Activated CD8-positive, alpha-beta T cell treated with anti-CD3 and anti-CD28 coated beads for 36 hours (primary cell): ENCODE measurements at regions not wholly inside any gene's neighbourhood (a gene's known extent, or its start where the extent isn't known, plus 50 kb on each side); places are given as distances from the start of the nearest gene placed in this dataset.

Source experiments
- ATAC-seq: fragments of 200-7000 bp; cut with Tn5 transposase; one replicate; pipeline ENCODE4 v1.10.0; 2021; ENCODE audit warnings: mild to moderate bottlenecking, moderate library complexity
- CTCF ChIA-PET: fragments of 350-600 bp; sonication (Branson Sonifier 250); formaldehyde crosslinking; loops from one replicate; lab custom pipeline; 2021; ENCODE audit warnings: antibody characterized with exemption; lab: Charles Lee
- POLR2A ChIA-PET: fragments of 350-600 bp; sonication (Branson Sonifier 250); formaldehyde crosslinking; loops from one replicate; lab custom pipeline; 2021; ENCODE audit warnings: antibody characterized with exemption; lab: Charles Lee
- DNase-seq: peaks from one replicate; pipeline ENCODE4 v3.0.0-alpha.2; 2020
- H3K27ac Mint-ChIP-seq: one replicate; pipeline ENCODE4 v1.8.0; 2021; ENCODE audit warnings: mild to moderate bottlenecking, mixed read lengths
- H3K27me3 Mint-ChIP-seq: one replicate; pipeline ENCODE4 v1.8.0; 2021; ENCODE audit warnings: mixed read lengths
- H3K36me3 Mint-ChIP-seq: one replicate; pipeline ENCODE4 v1.8.0; 2021; ENCODE audit warnings: low read depth, mixed read lengths
- H3K4me1 Mint-ChIP-seq: one replicate; pipeline ENCODE4 v1.8.0; 2021; ENCODE audit warnings: low read depth, mixed read lengths
- H3K4me3 Mint-ChIP-seq: one replicate; pipeline ENCODE4 v1.8.0; 2021; ENCODE audit warnings: mild to moderate bottlenecking, moderate library complexity, mixed read lengths
- H3K9me3 Mint-ChIP-seq: one replicate; pipeline ENCODE4 v1.8.0; 2021; ENCODE audit warnings: mixed read lengths
- CTCF ChIP-seq: fragments of 200-600 bp; IDR thresholded peaks from one replicate; pipeline ENCODE4 v1.8.0; 2022; ENCODE audit warnings: antibody characterized with exemption, mild to moderate bottlenecking
- intact Hi-C: fragments of 100-400 bp; cut with micrococcal nuclease; formaldehyde crosslinking; loops from one replicate; pipeline ENCODE4 v1.10.0; 2022

GRCh38 chr5:126300293-126300692, 122.9 kb upstream of the GRAMD2B start:
- peaks cover 3% of the 10 kb centered on the region for H3K9me3 Mint-ChIP-seq
- no peak for DNase-seq
- ATAC-seq = no peak
- TF ChIP-seq CTCF = no peak
- ChIA-PET CTCF (interaction anchor here (1.0 kb wide), 1 partner anchor 13 kb away, joined by 3 read pairs; no protein-coding TSS in a partner anchor), POLR2A (no interaction called here)
- H3K27ac Mint-ChIP-seq = no peak overlapping the region
- H3K4me1 Mint-ChIP-seq = no peaks in the 10 kb centered on the region
- intact Hi-C loops = no loop called here
- H3K36me3 Mint-ChIP-seq = no peaks in the 10 kb centered on the region
- no peak overlapping the region for H3K4me3 Mint-ChIP-seq
- H3K27me3 Mint-ChIP-seq = peaks cover 13% of the 10 kb centered on the region

GRCh38 chr5:126301056-126301455, 122.2 kb upstream of the GRAMD2B start:
- Mint-ChIP-seq H3K27ac (no peak overlapping the region), H3K27me3 (peaks cover 17% of the 10 kb centered on the region), H3K36me3 (no peaks in the 10 kb centered on the region), H3K9me3 (peaks cover 3% of the 10 kb centered on the region), H3K4me1 (no peaks in the 10 kb centered on the region), H3K4me3 (no peak overlapping the region)
- TF ChIP-seq CTCF = no peak
- DNase-seq (no peak), ATAC-seq (no peak)
- POLR2A ChIA-PET = no interaction called here
- intact Hi-C loops = no loop called here
- CTCF ChIA-PET = interaction anchor here (1.0 kb wide), 1 partner anchor 12 kb away, joined by 3 read pairs; no protein-coding TSS in a partner anchor

GRCh38 chr5:126309860-126310259, 113.3 kb upstream of the GRAMD2B start:
- ATAC-seq = no peak

GRCh38 chr5:126311766-126312165, 111.4 kb upstream of the GRAMD2B start:
- Mint-ChIP-seq H3K36me3 (no peaks in the 10 kb centered on the region), H3K27me3 (peaks cover 5% of the 10 kb centered on the region), H3K4me1 (no peaks in the 10 kb centered on the region), H3K9me3 (no peaks in the 10 kb centered on the region), H3K27ac (no peak overlapping the region), H3K4me3 (no peak overlapping the region)
- intact Hi-C loops = no loop called here
- ATAC-seq (no peak), DNase-seq (no peak)
- ChIA-PET CTCF (no interaction called here), POLR2A (no interaction called here)
- TF ChIP-seq CTCF = no peak

More at GRCh38 chr5:126309860-126310259, 113.3 kb upstream of the GRAMD2B start:
- ChIA-PET POLR2A (no interaction called here), CTCF (no interaction called here)
- Mint-ChIP-seq H3K9me3 (peaks cover under 1% of the 10 kb centered on the region), H3K4me3 (no peak overlapping the region), H3K4me1 (no peaks in the 10 kb centered on the region), H3K27ac (no peak overlapping the region), H3K36me3 (no peaks in the 10 kb centered on the region), H3K27me3 (peaks cover 7% of the 10 kb centered on the region)
- TF ChIP-seq CTCF = no peak
- intact Hi-C loops = no loop called here
- no peak for DNase-seq

- DNase-seq = no peak
- POLR2A ChIA-PET = no interaction called here
- Mint-ChIP-seq H3K4me1 (no peaks in the 10 kb centered on the region), H3K27ac (no peak overlapping the region), H3K9me3 (no peaks in the 10 kb centered on the region), H3K4me3 (no peak overlapping the region), H3K36me3 (no peaks in the 10 kb centered on the region), H3K27me3 (peaks cover 9% of the 10 kb centered on the region)
- ATAC-seq = no peak
- intact Hi-C loops = no loop called here
- CTCF ChIA-PET = interaction anchor here (0.7 to 1.4 kb wide), 2 partner anchors 24 to 1176 kb away, joined by 3 to 6 read pairs; no protein-coding TSS in a partner anchor
- no peak for TF ChIP-seq CTCF
Observed at GRCh38 chr5:126315341-126315740, 107.9 kb upstream of the GRAMD2B start.
